Endothelial cell of umbilical vein (primary cell): ENCODE measurements at regions not wholly inside any gene's neighbourhood (a gene's known extent, or its start where the extent isn't known, plus 50 kb on each side); places are given as distances from the start of the nearest gene placed in this dataset.

ENCODE experiments used
- BruUV-seq: library from RNA; stranded (reverse); fragments of 400-500 nt; replicated peaks from 2 replicates; lab custom pipeline; 2021; lab: Mats Ljungman, UMichigan
- CTCF ChIA-PET: fragments of 300-600, 350-600 bp; sonication (Branson Sonifier 250); formaldehyde crosslinking; loops from one replicate; lab custom pipeline; 2021; ENCODE audit warnings: antibody characterized with exemption, inconsistent platforms; lab: Charles Lee
- POLR2A ChIA-PET: fragments of 300-600, 350-600 bp; sonication (Branson Sonifier 250); formaldehyde crosslinking; loops from one replicate; lab custom pipeline; 2021; ENCODE audit warnings: antibody characterized with exemption, inconsistent platforms; lab: Charles Lee
- DNase-seq: peaks from one replicate; pipeline ENCODE4 v3.0.0-alpha.2; 2011; ENCODE audit warnings: low read depth, low spot score
- FAIRE-seq: peaks from 2 replicates; lab custom pipeline; 2011; peaks lifted over from hg19 to GRCh38; lab: Jason Lieb, UNC
- H2AFZ ChIP-seq: 2 replicates; pipeline ENCODE4 v1.6.0; 2012; ENCODE audit warnings: low read depth, low read length, control low read depth, inconsistent platforms
- H3K27ac ChIP-seq: 2 replicates; pipeline ENCODE4 v1.5.1; 2011; ENCODE audit warnings: low read depth, mild to moderate bottlenecking, control low read depth, low read length, moderate library complexity; ENCODE audit not compliant: insufficient read depth
- H3K27me3 ChIP-seq, 2 experiments: 2 replicates each; pipeline versions ENCODE4 v1.6.0 to v1.6.1; 2011; ENCODE audit warnings: low read length in 2 of 2, mixed read lengths in 1 of 2; ENCODE audit not compliant: control insufficient read depth in 2 of 2, insufficient read depth in 2 of 2
- H3K36me3 ChIP-seq, 2 experiments: 2 replicates in 1 of 2; 3 replicates in 1 of 2; pipeline ENCODE4 v1.5.1; 2011; ENCODE audit warnings: low read length in 2 of 2, mild to moderate bottlenecking in 1 of 2, moderate library complexity in 1 of 2; ENCODE audit not compliant: control insufficient read depth in 2 of 2, insufficient read depth in 2 of 2; ENCODE audit errors: extremely low read depth in 1 of 2
- H3K4me1 ChIP-seq: 3 replicates; pipeline ENCODE4 v1.5.1; 2011; ENCODE audit warnings: mild to moderate bottlenecking, low read length; ENCODE audit not compliant: control insufficient read depth, insufficient read depth; ENCODE audit errors: extremely low read depth
- H3K4me2 ChIP-seq: 2 replicates; pipeline ENCODE4 v1.6.1; 2011; ENCODE audit warnings: low read length, control low read depth, mixed read lengths; ENCODE audit not compliant: insufficient read depth
- H3K4me3 ChIP-seq, 3 experiments: fragments of 200-600 bp in 1 of 3; sonication (generic), shearing (Covaris generic) in 1 of 3; replicated peaks in 1 of 3; 2 replicates each; pipeline ENCODE4 v1.5.1; 2011 to 2016; ENCODE audit warnings: control low read depth in 3 of 3, low read length in 3 of 3, mild to moderate bottlenecking in 2 of 3, inconsistent platforms in 1 of 3, low read depth in 1 of 3, moderate library complexity in 1 of 3; ENCODE audit not compliant: insufficient read depth in 1 of 3
- H3K79me2 ChIP-seq: 2 replicates; pipeline ENCODE4 v1.6.0; 2012; ENCODE audit warnings: low read length, inconsistent platforms; ENCODE audit not compliant: control insufficient read depth, insufficient read depth
- H3K9ac ChIP-seq: replicated peaks from 2 replicates; pipeline ENCODE3; 2011; ENCODE audit warnings: low read length, control low read depth; ENCODE audit not compliant: insufficient read depth; ENCODE audit errors: extremely low read depth
- H3K9me1 ChIP-seq: replicated peaks from 3 replicates; pipeline ENCODE4 v1.6.0; 2011; ENCODE audit warnings: mild to moderate bottlenecking, low read length; ENCODE audit not compliant: control insufficient read depth, insufficient read depth; ENCODE audit errors: extremely low read depth
- H3K9me3 ChIP-seq: replicated peaks from 2 replicates; pipeline ENCODE4 v1.5.1; 2012; ENCODE audit warnings: low read length, inconsistent platforms; ENCODE audit not compliant: control insufficient read depth, insufficient read depth
- H4K20me1 ChIP-seq: replicated peaks from 2 replicates; pipeline ENCODE3; 2011; ENCODE audit warnings: mild to moderate bottlenecking, low read length; ENCODE audit not compliant: control insufficient read depth, insufficient read depth; ENCODE audit errors: extremely low read depth
- CTCF ChIP-seq, 2 donors: IDR thresholded peaks; 1 replicate in 1 of 2; 2 replicates in 1 of 2; pipeline ENCODE4 v1.5.1; 2011; ENCODE audit warnings: low read length in 2 of 2, mild to moderate bottlenecking in 2 of 2, moderate library complexity in 2 of 2, control low read depth in 1 of 2, inconsistent platforms in 1 of 2, low read depth in 1 of 2; ENCODE audit not compliant: insufficient read depth in 1 of 2; ENCODE audit errors: extremely low read depth in 1 of 2
- EZH2 ChIP-seq: IDR thresholded peaks from 2 replicates; pipeline ENCODE4 v1.6.1; 2012; ENCODE audit warnings: borderline replicate concordance, low read depth, mild to moderate bottlenecking, moderate library complexity, low read length, inconsistent platforms; ENCODE audit not compliant: severe bottlenecking
- FOS ChIP-seq: IDR thresholded peaks from 2 replicates; pipeline ENCODE4 v1.6.1; 2011; ENCODE audit warnings: mild to moderate bottlenecking, low read length, moderate library complexity, borderline replicate concordance; ENCODE audit not compliant: insufficient read depth
- GATA2 ChIP-seq: IDR thresholded peaks from 2 replicates; pipeline ENCODE4 v1.7.0; 2011; ENCODE audit warnings: low read depth, mild to moderate bottlenecking, moderate library complexity, mixed read lengths, low read length; ENCODE audit not compliant: insufficient read length, insufficient read depth
- JUN ChIP-seq: IDR thresholded peaks from 2 replicates; pipeline ENCODE4 v1.6.1; 2011; ENCODE audit warnings: borderline replicate concordance, low read depth; ENCODE audit not compliant: insufficient read length, insufficient read depth
- MYC ChIP-seq: IDR thresholded peaks from one replicate; pipeline ENCODE4 v1.6.1; 2011; ENCODE audit warnings: mild to moderate bottlenecking, low read depth, low read length
- POLR2A ChIP-seq: IDR thresholded peaks from 2 replicates; pipeline ENCODE4 v1.6.1; 2012; ENCODE audit warnings: low read depth, mild to moderate bottlenecking, control low read depth, low read length
- POLR2AphosphoS5 ChIP-seq: IDR thresholded peaks from 2 replicates; pipeline ENCODE4 v1.6.1; 2012; ENCODE audit warnings: low read depth, mild to moderate bottlenecking, control low read depth, low read length, moderate library complexity; ENCODE audit not compliant: insufficient read depth
- dilution Hi-C: fragments of 300-500 bp; cut with MboI; formaldehyde crosslinking; loops from one replicate; pipeline ENCODE4 v1.15.0; 2019; ENCODE audit warnings: low sequenced_read_pairs; ENCODE audit not compliant: extremely low pct_ligation_motif_present
- intact Hi-C: fragments of 100-400 bp; cut with micrococcal nuclease; formaldehyde crosslinking; loops from one replicate; pipeline ENCODE4 v1.10.0; 2022
- TF ChIP-seq, protein P1 (sequence below): IDR thresholded peaks from 2 replicates; pipeline ENCODE4 v1.6.1; 2011; ENCODE audit not compliant: insufficient read depth, insufficient read length

GRCh38 chr4:129422277-129422676 lies 326.3 kb downstream of the C4orf33 start:
- intact Hi-C loops, result no loop called here
- no peak for FAIRE-seq
- ChIA-PET POLR2A (no interaction called here), CTCF (no interaction called here)
- no peaks in the 10 kb centered on the region for H3K9me1 ChIP-seq
- H3K27ac ChIP-seq, result no peak overlapping the region
- no peaks in the 10 kb centered on the region for H3K36me3 ChIP-seq
- TF ChIP-seq EZH2 (no peak), POLR2AphosphoS5 (no peak), FOS (no peak), MYC (no peak), JUN (no peak), CTCF (IDR thresholded peaks at IDR 0.05; ENCODE audit: extremely low read depth in 1 of 2, insufficient read depth in 1 of 2, low read depth in 1 of 2, low read length in 2 of 2) (no peak), GATA2 (no peak), POLR2A (no peak)
- TF ChIP-seq, protein P1, sequence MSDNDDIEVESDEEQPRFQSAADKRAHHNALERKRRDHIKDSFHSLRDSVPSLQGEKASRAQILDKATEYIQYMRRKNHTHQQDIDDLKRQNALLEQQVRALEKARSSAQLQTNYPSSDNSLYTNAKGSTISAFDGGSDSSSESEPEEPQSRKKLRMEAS, result no peak
- dilution Hi-C loops, result no loop called here
- no peak for DNase-seq
- H3K27me3 ChIP-seq, result no peaks in the 10 kb centered on the region
- BruUV-seq, result no TSS peak
- no peak overlapping the region for H2AFZ ChIP-seq
- no peaks in the 10 kb centered on the region for H3K4me1 ChIP-seq
- no peaks in the 10 kb centered on the region for H3K79me2 ChIP-seq
- no peak overlapping the region for H3K4me3 ChIP-seq
- H3K9me3 ChIP-seq, result no peaks in the 10 kb centered on the region
- H4K20me1 ChIP-seq, result no peaks in the 10 kb centered on the region
- no peak overlapping the region for H3K4me2 ChIP-seq
- no peak overlapping the region for H3K9ac ChIP-seq
